Hematopoietic multipotent progenitor cell treated with erythropoietin and hydrocortisone succinate and interleukin-3 and kit ligand, for 17 days (in vitro differentiated cells): ENCODE measurements at regions not wholly inside any gene's neighbourhood (a gene's known extent, or its start where the extent isn't known, plus 50 kb on each side); places are given as distances from the start of the nearest gene placed in this dataset.
"Not testable (repeated sequence)": the region's sequence is repeated elsewhere in the genome, so short reads cannot be mapped to it uniquely, and the experiment has no call there.

ENCODE experiments used
- DNase-seq: peaks from one replicate; pipeline ENCODE4 v3.0.0-alpha.2; 2015; ENCODE audit warnings: low spot score

DNA sequence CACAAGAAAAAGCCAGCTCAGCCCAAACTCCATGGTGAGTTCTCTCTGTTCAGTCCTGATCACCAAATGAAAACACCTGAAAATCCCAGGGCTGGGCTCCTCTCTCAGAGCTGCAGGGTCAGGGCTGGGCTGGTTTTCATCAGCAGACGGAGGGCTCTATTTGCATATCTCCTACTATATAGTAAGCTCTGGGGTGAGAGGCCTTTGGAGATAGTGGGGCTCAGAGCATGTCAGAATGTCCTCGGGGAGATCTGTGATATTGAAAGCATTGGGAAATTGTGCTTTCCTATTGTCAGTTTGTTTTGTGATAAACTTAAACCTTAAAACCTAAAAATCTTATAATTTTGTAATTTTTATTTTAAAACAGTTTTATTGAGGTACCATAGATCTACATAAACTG lies 742.6 kb downstream of the TMEM121 start:
- DNase-seq, result no peak

GRCh38 chr14:106269451-106270204 lies 743.2 kb downstream of the TMEM121 start:
- no peak for DNase-seq

DNA sequence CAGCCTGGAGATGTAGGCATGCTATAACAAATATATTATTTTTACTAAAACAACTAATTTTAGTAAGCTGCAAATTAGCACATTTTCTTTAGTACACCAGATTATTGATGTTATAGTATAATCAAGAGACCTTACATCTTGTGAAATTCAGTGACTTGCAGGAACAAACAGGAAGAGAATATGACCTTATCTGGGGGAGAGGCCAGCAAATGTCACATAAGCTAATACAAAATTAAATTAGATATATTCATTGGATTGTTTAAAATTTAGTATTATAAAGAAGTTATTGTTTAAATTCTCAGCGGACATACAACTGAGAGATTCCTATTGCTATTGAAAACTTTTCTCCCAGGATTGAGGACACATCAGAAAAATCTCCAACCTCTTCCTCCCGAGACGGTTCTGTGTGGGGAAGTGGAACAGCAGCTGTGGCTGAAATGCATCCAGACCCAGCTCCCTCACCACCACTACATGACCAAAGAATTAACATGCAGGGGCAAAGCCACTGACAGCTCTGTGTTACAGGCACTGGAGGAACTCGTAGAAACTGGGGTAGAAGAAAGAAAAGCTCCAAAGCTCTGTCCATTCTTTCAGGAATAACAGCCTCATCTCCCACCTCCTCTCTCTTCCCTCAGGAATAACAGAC lies 744.2 kb downstream of the TMEM121 start:
- DNase-seq, result not testable (repeated sequence)

DNA sequence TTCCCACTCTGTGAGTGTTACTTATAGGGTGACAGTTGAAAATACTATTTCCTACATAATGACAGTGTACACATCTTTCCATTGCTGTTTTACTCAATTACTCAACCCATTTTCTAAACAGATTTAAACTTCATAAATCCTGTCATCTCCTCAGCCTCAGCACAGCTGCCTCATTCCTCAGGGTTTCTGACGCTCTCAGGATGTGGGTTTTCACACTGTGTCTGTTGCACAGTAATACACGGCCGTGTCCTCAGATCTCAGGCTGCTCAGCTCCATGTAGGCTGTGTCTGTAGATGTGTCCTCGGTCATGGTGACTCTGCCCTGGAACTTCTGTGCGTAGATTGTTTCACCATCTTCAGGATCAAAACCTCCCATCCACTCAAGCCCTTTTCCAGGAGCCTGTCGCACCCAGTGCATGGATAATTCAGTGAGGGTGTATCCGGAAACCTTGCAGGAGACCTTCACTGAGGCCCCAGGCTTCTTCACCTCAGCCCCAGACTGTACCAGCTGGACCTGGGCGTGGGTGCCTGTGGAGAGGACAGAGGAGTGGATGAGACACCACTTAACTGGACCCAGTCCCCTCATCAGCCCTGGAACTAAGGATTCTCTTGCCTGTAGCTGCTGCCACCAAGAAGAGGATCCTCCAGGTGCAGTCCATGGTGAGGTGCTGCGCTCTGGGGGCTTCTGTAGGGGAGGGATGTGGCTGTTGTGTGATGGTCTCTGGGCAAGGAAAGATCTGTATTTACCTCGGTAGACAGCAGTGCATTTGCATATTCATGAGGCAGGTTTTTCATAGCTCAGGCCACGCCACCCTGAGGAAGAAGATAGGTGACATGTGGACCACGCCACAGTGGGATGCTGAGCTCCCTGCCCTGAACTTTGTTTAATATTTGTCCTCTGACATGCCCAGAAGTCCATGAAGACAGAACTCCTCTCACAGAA lies 750.2 kb downstream of the TMEM121 start:
- DNase-seq, result no peak

GRCh38 chr14:106277503-106277902 lies 751.1 kb downstream of the TMEM121 start:
- no peak for DNase-seq

- DNase-seq, result no peak
Measured at GRCh38 chr14:106280876-106281275, 754.5 kb downstream of the TMEM121 start.

- peak; percentile 27 for DNase-seq
Measured at GRCh38 chr14:106286697-106287290, 760.4 kb downstream of the TMEM121 start.

DNA sequence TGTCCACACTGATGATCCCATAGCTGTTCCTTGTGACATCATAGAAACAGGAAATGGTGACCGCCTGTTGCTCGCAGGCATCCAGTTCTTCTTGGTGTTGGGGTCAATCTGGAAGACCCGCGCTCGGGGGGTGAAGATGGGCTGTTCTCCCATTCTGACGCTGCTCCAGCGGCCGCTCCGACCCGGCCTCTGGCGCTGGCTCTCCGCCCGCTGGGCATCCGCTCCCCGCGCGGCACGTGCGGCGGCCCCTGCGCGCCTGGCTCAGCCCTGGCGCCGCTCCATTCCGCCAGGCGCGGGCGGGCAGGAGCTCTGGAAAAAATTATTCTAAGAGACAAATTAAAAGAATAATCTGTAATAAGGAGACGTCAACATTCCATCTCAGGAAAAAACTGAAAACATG lies 761.1 kb downstream of the TMEM121 start:
- no peak for DNase-seq

- DNase-seq, result no peak
Measured at GRCh38 chr14:106291626-106292025, 765.2 kb downstream of the TMEM121 start.

DNA sequence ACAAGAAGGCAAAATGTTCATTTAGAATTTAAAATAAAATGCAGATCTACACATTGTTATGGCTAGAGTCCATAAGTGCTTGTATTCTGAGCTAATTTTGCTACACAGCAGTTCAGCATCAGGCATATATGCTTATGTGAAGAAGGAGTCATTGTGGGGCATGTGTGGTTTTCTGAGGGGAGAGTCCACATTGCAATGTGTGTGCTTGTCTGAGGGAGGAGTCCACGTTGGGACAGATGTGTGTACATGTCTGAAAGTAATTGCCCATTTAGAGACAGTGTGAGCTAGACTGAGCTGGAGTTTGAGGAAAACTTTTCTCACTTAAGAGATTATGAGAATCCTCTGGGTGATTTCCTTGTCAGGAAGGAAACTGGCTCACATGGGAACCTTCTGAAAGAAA lies 767.9 kb downstream of the TMEM121 start:
- no peak for DNase-seq

DNA sequence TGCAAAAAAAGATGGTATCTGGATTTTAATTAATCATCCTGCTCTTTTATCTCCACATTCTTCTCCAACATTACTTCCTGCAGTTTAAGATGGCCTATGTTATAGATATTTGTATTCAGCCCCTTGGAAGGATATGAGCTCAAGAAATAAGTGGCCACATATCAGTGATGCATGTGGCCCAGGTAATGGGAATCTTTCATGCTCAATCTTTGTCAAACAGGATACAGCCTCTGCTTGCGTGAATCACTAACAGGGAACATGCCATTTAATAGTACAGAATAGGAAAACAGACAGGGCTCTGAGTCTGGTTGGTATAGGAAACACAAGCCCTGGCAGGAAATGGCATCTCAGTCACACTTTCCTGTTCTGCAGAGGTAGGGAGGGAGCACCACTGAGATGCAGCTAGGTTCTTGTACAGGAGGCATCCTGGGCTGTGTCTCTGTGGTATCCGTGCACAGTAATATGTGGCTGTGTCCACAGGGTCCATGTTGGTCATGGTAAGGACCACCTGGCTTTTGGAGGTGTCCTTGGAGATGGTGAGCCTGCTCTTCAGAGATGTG lies 774.6 kb downstream of the TMEM121 start:
- DNase-seq, result not testable (repeated sequence)

DNA sequence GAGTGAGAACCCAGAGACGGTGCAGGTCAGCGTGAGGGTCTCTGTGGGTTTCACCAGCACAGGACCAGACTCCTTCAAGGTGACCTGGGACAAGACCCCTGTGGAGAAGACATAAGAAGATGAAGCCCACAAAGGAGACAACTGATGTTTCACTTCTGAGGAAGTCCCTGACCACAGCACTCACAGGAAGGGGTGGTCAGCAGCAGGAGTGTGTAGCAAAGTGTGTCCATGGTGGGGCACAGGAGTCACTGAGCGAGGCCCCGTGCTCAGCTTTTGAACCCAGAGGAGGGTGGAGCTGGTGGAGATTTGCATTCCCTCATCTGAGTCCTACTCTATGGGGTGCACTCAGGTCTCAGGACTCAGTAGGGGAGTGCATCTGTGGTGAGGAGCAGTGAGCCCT lies 775.2 kb downstream of the TMEM121 start:
- not testable (repeated sequence) for DNase-seq

DNA sequence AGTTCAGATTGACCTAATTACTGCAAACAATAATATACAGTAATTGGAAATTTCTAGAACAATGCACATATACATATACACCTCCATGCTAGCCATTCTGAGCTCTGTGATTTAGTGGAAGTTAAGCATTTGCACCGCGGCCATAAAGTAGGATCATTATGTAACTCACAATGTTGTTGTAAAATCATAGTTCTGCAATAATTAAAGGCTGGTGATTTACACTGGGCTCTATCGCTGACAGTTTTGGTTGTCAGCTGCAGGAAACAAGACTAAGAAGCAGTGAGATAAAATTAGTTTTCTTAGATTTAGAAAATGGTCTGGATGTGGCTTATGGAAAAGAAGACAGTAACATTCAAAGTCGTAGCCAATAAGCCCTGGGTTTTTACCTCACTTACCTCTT lies 776.3 kb downstream of the TMEM121 start:
- DNase-seq, result no peak

DNA sequence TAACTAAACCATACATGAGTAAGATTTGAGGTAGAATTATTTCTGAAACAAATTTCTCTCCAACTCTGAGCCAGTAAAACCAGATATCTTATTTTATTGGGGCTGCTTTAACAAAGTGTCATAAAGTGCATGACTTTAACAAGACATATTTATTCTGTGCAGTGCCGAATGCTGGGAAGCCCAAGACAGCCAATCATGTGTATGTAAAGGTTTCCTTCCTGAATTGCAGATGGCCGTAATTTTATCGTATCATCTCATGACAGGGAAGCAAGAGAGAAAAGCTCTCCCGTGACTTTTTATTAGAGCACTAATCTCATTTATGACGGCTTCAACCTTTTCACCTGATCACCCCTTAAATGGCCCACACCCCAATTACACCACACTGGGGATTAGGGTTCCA lies 777.9 kb downstream of the TMEM121 start:
- no peak for DNase-seq

DNA sequence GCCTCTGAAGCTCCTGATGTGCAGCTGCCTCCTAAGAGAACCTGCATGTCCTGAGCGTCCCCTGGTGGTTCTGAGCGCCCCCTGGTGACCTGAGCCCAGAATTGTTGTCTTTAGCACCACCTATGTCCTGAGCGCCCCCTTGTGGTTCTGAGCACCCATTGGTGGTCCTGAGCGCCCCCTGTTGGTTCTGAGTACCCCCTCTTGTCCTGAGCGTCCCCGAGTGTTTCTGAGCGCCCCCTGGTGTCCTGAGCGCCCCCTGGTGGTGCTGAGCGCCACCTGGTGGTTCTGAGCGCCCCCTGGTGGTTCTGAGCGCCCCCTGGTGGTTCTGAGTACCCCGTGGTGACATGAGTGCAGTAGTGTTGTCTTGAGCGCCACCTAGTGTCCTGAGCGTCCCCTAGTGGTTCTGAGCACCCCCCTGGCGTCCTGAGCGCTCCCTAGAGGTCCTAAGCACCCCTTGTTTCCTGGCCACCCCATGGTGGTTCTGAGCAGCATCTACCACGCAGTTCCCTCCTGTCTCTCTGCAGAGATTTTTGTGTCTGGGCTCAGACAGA lies 782.5 kb downstream of the TMEM121 start:
- DNase-seq, result peak; percentile 90

- DNase-seq, result no peak
Measured at GRCh38 chr14:106309423-106309822, 783.0 kb downstream of the TMEM121 start.

DNA sequence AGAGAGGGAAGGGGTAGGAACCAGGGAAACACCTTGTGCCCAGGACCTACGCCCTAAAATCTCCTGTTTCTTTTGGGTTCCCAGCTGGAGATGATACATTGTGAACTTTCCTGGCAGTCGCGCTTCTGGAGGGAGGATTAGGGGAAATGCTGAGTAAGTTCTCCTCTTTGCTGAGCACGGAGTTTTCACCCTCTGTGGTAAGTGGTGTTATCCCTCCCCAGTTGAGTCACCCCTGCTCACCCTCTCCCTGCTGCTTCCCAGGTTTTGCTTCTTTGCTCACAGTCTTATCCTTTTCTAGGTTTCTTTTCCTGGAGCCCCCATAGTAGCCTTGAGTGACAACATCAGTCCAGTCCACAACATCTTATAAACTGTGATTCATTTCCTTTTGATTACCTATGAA lies 789.1 kb downstream of the TMEM121 start:
- DNase-seq, result no peak

DNA sequence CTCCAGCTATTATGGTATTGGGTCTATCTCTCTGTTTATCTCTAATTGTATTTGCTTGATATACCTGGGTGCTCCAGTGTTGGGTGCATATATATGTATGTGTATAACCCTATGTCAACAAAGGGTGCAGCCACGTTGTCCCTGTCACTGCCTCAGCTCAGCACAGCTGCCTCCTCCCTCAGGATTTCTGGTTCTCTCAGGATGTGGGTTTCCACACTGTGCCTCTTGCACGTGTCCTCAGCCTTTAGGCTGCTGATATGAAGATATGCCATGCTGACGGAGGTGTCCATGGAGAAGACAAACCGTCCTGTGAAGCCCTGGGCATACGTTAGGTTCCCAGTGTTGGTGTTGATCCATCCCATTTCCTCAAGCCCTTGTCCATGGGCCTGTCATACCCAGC lies 791.2 kb downstream of the TMEM121 start:
- no peak for DNase-seq

GRCh38 chr14:106318700-106319099 lies 792.3 kb downstream of the TMEM121 start:
- peak; percentile 27 for DNase-seq

GRCh38 chr14:106323970-106324369 lies 797.6 kb downstream of the TMEM121 start:
- not testable (repeated sequence) for DNase-seq

GRCh38 chr14:106327234-106327633 lies 800.9 kb downstream of the TMEM121 start:
- DNase-seq, result no peak
